ENCODE measurements at regions not wholly inside any gene's neighbourhood (a gene's known extent, or its start where the extent isn't known, plus 50 kb on each side); places are given as distances from the start of the nearest gene placed in this dataset.

DNA sequence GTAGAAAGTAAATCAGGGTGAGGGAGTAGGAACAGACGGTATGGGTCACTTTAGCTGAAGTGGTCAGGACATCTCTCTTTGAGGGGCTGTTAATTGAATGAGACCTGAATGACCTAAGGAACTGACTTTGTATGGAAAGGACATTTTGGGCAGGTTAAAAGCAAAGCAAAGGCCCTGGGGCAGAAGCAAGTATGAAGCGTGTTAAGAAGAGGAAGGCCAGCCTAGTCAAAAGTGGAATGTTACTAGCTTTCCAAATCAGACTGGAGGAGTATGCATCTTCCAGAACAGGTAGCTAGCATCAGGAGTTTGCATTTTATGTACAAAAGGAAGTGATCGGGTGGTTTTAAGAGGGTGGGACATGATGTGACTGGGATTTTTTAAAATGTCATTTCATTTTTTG, 70.9 kb upstream of the PCGF5 start:
- no peaks in the 10 kb centered on the region for H3K9me3 ChIP-seq (replicated peaks)
- DNase-seq: no peak

DNA sequence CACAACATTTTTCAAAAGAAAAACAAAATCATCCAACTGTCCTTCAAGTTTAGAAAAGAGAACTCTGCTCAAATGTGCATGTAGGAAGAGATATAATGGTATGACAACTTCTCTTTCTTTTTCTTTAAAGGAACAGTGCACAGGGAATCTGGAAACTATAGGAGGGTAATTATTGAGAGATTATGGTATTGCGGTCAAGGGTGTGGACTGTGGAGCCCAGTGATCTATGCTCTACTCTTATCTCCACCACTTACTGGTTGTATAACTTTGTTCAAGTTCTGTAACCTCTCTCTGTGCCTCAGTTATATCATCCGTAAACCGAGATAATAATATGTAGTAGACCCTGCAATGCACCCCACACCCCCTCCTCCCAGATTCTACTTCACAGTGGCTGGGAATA, 69.8 kb upstream of the PCGF5 start:
- DNase-seq: no peak
- H3K4me1 ChIP-seq: no peaks in the 10 kb centered on the region
- no peaks in the 10 kb centered on the region for H3K27me3 ChIP-seq
- no peaks in the 10 kb centered on the region for H3K36me3 ChIP-seq
- H3K27ac ChIP-seq: no peak overlapping the region
- no peaks in the 10 kb centered on the region for H3K9me3 ChIP-seq (replicated peaks)
- no peak overlapping the region for H3K4me3 ChIP-seq

More for the DNA sequence above, 70.9 kb upstream of the PCGF5 start:
- H3K36me3 ChIP-seq: no peaks in the 10 kb centered on the region
- no peaks in the 10 kb centered on the region for H3K27me3 ChIP-seq
- H3K4me1 ChIP-seq: no peaks in the 10 kb centered on the region
- H3K27ac ChIP-seq: no peak overlapping the region
- no peak overlapping the region for H3K4me3 ChIP-seq

DNA sequence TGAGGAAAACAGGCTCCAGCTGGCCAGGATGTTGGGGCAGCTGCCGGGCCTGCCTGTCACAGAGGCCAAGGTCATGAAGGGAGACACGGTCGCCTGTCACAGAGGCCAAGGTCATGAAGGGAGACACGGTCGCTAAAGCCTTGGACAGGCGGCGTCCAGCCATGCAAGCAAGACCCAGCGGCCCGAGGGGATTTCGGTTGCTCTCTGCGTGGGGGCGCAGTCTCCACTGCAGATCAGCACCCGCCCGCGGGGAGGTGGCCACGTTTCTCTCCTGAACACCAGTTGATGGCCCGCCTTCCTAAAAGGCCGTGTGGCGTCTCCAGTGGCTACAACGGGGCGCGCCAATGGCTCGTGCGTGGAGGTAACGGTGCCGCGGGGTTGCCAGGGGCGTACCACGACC, 67.0 kb upstream of the PCGF5 start:
- no peaks in the 10 kb centered on the region for H3K9me3 ChIP-seq (replicated peaks)
- H3K36me3 ChIP-seq: no peaks in the 10 kb centered on the region
- DNase-seq: no peak
- H3K27me3 ChIP-seq: no peaks in the 10 kb centered on the region
- H3K4me3 ChIP-seq: no peak overlapping the region
- H3K27ac ChIP-seq: no peak overlapping the region
- no peaks in the 10 kb centered on the region for H3K4me1 ChIP-seq

DNA sequence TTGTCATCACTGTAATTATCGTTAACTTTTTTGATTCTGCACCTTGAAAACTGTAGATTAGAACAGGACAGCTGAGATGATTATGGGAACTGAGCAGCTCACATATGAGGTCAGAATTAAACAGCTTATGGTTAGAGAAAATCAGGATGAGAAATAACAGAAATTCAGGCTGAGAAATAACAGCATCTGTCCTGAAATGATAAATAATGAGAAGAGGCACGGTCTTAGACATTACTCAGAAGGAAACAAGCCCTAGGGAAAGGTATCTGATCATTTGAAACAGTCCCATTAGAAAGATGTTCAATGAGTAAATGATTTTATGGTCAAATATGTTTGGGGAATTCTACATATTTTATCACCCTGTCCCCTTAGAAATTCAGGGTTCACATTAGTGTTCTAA, 65.6 kb upstream of the PCGF5 start:
- Histone ChIP-seq H3K4me1 (no peaks in the 10 kb centered on the region), H3K36me3 (no peaks in the 10 kb centered on the region), H3K27me3 (no peaks in the 10 kb centered on the region), H3K27ac (no peak overlapping the region), H3K4me3 (no peak overlapping the region), H3K9me3 (replicated peaks) (no peaks in the 10 kb centered on the region)
- no peak for DNase-seq

DNA sequence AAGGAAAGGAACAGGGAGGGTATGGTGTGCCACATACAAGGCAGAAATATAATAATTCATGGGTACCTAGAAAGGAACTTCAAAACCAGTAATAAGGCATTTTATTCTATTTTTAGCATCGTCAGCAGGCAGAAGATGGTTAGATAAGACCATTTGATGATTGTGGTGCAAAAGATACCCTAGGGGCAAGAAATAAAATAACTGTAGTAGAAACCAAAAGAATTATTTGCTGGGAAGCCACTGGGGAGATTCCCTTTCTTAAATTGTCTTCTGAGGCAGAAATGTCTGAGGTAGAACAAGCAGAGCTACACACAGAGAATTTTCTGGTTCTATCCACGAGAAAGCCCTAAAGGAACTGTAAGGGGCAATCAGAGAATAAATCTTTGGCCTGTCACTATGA, 64.3 kb upstream of the PCGF5 start:
- Histone ChIP-seq H3K36me3 (no peaks in the 10 kb centered on the region), H3K27ac (no peak overlapping the region), H3K9me3 (replicated peaks) (no peaks in the 10 kb centered on the region), H3K27me3 (no peaks in the 10 kb centered on the region), H3K4me1 (no peaks in the 10 kb centered on the region), H3K4me3 (no peak overlapping the region)
- DNase-seq: no peak

DNA sequence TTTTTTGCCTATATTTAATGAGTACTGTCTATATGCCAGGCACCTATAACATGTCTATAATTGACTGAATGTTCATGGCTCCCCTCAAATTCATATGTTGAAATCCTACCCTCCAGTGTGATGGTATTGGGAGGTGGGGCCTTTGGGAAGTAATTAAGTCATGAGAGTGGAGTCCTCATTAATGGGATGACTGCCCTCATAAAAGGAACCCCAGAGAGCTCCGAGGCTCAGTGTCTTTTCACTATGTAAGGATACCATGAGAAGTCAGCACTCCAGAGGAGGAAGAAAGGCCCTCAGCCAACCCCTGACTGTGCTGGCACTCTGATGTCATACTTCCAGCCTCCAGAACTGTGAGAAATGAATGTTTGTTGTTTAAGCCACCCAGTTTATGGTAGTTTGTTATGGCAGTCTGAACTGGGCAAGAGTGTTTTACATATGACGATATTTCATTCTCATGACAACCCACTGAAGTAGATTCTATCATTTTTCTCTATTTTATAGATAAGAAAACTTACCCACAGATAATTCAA, 61.1 kb upstream of the PCGF5 start:
- Histone ChIP-seq H3K4me3 (no peak overlapping the region), H3K27me3 (no peaks in the 10 kb centered on the region), H3K27ac (no peak overlapping the region), H3K9me3 (replicated peaks) (no peaks in the 10 kb centered on the region), H3K36me3 (no peaks in the 10 kb centered on the region), H3K4me1 (no peaks in the 10 kb centered on the region)
- no peak for DNase-seq

DNA sequence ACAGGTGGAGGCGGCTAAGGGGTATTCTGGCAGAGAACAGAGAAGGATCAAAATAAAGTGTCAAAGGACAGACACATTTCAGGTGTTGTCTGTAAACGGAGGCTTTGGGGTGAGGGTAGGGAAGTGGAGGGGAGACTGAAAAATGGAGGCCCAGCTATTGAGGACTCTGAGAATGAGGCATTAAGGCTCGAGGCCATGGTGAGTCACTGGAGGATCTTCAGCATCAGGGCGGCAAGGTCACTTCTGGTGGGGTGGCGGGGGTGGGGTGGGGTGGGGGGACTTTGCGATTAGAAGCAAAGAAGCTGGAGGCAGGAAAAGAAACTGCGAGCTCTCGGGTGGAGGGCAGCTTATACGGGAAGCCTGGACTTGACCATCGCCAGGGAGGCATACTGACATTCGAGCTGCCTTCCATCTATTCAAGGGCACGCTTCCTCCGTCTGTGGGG, 58.4 kb upstream of the PCGF5 start:
- no peaks in the 10 kb centered on the region for H3K27me3 ChIP-seq
- no peaks in the 10 kb centered on the region for H3K9me3 ChIP-seq (replicated peaks)
- H3K27ac ChIP-seq: no peak overlapping the region
- no peaks in the 10 kb centered on the region for H3K4me1 ChIP-seq
- peak overlapping the region; percentile 78 for H3K4me3 ChIP-seq
- peak in 1 of 2 experiments; percentile 8 for DNase-seq
- no peaks in the 10 kb centered on the region for H3K36me3 ChIP-seq

DNA sequence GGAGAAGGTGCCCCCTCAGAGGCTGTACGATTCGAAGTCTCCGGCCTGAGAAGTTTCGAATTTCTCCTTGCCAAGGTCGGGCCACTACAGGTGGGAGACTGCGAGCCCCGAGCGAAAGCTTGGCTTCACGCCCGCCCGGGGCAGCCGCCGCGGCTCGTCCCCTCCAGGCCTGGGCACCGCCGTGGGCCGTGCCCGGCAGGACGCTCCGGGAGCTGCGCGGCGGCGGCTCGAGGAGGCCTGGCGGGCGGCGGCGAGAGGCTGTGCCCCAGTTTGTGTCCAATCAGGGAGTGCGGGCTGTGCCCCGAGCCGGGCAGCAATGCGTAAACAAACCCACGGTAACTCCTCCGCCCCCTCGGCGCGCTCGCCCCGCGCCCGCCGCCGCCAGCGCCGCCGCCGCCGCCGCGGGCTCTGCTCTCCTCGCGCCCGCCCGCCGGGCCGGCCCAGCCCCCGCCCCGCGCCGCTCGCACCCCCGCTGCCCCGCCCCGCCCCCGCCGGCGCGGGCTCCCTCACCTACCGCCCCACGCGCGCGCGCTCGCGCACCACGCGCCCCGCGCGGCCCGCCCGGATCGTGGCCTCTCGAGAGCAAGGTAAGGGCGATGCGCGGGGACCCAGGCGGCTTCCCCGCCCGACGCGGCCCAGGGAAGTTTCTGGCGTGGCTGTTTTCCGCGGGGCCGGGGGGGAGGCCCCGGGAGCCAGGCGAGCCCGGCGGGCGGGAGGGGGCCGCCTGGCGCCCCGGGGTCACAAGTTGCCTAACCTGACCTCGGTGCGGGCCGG, 57.8 kb upstream of the PCGF5 start:
- no peaks in the 10 kb centered on the region for H3K4me1 ChIP-seq
- H3K27ac ChIP-seq: peak overlapping the region; percentile 66; the same call in 1 of the 2 replicates
- no peaks in the 10 kb centered on the region for H3K9me3 ChIP-seq (replicated peaks)
- no peaks in the 10 kb centered on the region for H3K27me3 ChIP-seq
- H3K36me3 ChIP-seq: no peaks in the 10 kb centered on the region
- peak; percentile 44 to 48 for DNase-seq
- peak overlapping the region; percentile 78 for H3K4me3 ChIP-seq

DNA sequence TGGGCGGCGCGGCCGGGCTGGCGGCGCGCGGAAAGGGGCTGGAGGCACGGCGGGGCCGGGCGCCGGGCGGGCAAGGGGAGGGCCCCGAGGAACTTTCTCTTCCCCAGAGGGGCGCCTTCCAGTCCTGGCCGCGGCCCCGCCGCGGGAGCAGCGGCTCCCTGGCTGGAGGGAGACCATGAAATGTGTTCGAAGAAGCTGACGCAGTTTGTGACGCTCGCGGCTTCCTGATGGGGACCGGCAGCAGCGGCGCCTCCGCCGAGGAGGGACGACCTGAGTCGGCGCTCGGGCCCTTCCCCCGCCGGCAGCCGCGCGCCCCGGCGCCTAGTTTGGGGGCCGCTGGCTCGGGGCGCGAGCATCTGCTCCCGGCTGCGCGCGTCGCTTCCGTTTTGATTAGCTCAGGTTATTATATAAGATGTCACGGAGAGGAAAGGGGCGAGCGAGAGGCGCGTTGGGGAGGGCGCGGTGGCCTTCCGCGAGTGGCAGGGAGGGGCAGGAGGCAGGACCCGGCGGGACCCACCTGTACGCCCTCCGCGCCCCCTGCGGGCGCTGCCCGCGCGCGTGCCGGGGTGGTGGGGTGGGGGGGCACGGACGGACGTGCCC, 57.1 kb upstream of the PCGF5 start:
- no peaks in the 10 kb centered on the region for H3K9me3 ChIP-seq (replicated peaks)
- peak; percentile 38 to 51 for DNase-seq
- H3K27ac ChIP-seq: peak overlapping the region; percentile 66
- no peaks in the 10 kb centered on the region for H3K27me3 ChIP-seq
- H3K36me3 ChIP-seq: no peaks in the 10 kb centered on the region
- H3K4me3 ChIP-seq: peak overlapping the region; percentile 78
- no peaks in the 10 kb centered on the region for H3K4me1 ChIP-seq

DNA sequence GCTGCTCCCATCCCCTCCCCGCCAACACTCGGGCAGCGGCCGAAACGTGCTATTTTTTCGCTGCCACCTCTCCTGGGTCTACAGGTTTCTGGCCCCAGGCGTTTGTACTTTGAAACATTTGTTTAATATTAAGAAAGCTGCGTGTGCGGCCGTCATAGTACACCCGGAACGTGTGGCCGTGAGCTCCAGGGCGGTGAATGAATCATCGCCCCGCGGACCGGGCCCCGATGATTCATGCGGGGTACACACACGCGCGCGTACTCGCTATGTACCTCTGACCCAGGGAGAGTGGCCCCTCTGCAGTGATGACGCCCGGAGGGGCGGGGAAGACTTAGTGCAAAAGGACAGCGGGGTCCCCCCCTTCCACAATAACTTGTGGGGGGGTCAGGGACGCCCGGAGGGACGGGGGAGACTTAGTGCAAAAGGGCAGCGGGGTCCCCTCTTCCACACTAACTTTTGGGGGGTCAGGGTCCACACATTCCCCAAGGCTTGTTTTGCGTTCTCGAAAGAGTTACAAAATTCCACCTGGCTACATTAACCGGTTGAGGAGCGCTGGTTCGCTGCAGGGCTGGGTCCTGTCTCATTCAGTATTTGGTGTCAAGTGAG, 56.5 kb upstream of the PCGF5 start:
- no peaks in the 10 kb centered on the region for H3K27me3 ChIP-seq
- H3K27ac ChIP-seq: peak overlapping the region; percentile 66
- no peaks in the 10 kb centered on the region for H3K9me3 ChIP-seq (replicated peaks)
- no peaks in the 10 kb centered on the region for H3K36me3 ChIP-seq
- peak; percentile 26 to 39 for DNase-seq
- H3K4me3 ChIP-seq: peak overlapping the region; percentile 78
- no peaks in the 10 kb centered on the region for H3K4me1 ChIP-seq

DNA sequence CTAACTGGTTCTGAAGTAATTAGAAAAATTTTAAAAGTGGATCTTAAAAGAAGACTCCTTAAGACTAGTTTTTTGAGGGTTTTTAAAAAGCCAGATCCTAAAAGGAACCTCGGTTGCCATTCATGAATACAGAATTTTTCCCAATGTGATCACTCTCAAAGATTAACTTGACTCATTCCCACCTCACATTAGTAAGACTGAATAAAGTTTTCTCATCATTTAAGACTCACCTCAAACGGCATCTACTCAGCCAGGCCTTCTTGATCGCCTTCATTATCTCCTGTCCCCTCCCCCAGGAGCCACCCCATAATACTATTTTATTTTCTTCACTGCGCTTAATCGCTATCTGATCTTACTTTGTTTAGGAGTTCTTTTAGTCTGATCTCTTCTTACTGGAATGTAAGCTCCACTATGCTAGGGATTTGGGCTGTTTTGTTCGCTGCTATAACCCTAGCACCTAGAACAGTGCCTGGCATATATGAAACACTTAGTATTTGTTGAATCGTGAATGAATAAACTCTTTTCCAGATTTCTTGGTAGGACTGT, 55.9 kb upstream of the PCGF5 start:
- no peak for DNase-seq
- Histone ChIP-seq H3K36me3 (no peaks in the 10 kb centered on the region), H3K27me3 (no peaks in the 10 kb centered on the region), H3K9me3 (replicated peaks) (no peaks in the 10 kb centered on the region), H3K27ac (no peak overlapping the region), H3K4me1 (no peaks in the 10 kb centered on the region), H3K4me3 (no peak overlapping the region)

DNA sequence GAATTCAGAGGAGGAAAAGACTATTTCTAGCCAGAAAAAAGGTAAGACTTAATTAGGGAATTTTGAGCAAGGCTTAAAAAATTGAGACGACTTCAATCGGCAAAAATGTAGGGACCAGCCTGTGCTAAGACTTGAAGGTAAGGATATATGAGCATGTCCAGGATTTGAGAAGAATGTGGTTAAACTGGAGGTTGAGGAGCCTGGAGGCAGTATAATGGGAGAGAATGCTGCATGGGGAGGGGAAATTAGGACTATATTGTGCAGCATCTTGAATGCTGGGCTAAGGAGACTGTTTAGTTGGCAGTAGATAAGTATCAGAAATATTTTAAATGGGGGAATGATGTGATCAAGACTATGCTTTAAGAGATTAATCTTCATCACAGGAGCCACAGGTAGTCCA, 53.1 kb upstream of the PCGF5 start:
- Histone ChIP-seq H3K9me3 (replicated peaks) (no peaks in the 10 kb centered on the region), H3K27ac (no peak overlapping the region), H3K27me3 (no peaks in the 10 kb centered on the region), H3K4me1 (no peaks in the 10 kb centered on the region), H3K4me3 (no peak overlapping the region), H3K36me3 (no peaks in the 10 kb centered on the region)
- DNase-seq: no peak

DNA sequence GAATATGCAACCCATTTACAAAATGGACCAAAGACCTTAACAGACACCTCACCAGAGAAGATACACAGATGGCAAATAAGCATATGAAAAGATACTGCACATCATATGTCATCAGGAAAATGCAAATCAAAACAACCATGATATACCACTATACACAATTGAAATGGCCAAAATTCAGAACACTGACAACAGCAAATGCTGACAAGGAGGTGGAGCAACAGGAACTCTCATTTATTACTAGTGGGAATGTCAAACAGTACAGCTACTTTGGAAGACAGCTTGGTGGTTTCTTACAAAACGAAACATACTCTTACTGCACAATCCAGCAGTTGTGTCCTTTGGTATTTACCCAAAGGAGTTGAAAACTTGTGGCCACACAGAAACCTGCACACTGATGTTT, 50.0 kb upstream of the PCGF5 start:
- Histone ChIP-seq H3K27me3 (no peaks in the 10 kb centered on the region), H3K4me1 (no peaks in the 10 kb centered on the region), H3K4me3 (no peak overlapping the region), H3K27ac (no peak overlapping the region), H3K9me3 (replicated peaks) (no peaks in the 10 kb centered on the region), H3K36me3 (no peaks in the 10 kb centered on the region)
- no peak for DNase-seq
